Liver (tissue), 3 donors: ENCODE measurements at regions not wholly inside any gene's neighbourhood (a gene's known extent, or its start where the extent isn't known, plus 50 kb on each side); places are given as distances from the start of the nearest gene placed in this dataset.

Experiments
- CTCF ChIP-seq: fragments of 150-350 bp; IDR thresholded peaks from 2 replicates; pipeline ENCODE4 v1.5.1; 2017; ENCODE audit warnings: improper control_type of control experiment, low read depth, low read length; ENCODE audit not compliant: missing input control
- MAX ChIP-seq: IDR thresholded peaks from 2 replicates; pipeline ENCODE4 v1.6.1; 2016; ENCODE audit warnings: antibody characterized with exemption
- RAD21 ChIP-seq, 2 donors: IDR thresholded peaks; 2 replicates each; pipeline ENCODE4 v1.6.1; 2016; ENCODE audit warnings: antibody characterized with exemption in 2 of 2, mild to moderate bottlenecking in 2 of 2
- YY1 ChIP-seq: IDR thresholded peaks from 2 replicates; pipeline ENCODE4 v1.6.1; 2016; ENCODE audit warnings: antibody characterized with exemption, mild to moderate bottlenecking
- donor health status: healthy.
- donor health status: healthy.

GRCh38 chr5:143871672-143872071 lies 59.7 kb downstream of the HMHB1 start:
- no peak for TF ChIP-seq CTCF
- TF ChIP-seq YY1: no peak
- no peak for TF ChIP-seq MAX
- TF ChIP-seq RAD21 (IDR thresholded peaks at IDR 0.05): no peak
